Parathyroid adenoma (tissue), 2 donors: ENCODE measurements at regions not wholly inside any gene's neighbourhood (a gene's known extent, or its start where the extent isn't known, plus 50 kb on each side); places are given as distances from the start of the nearest gene placed in this dataset.

Source experiments
- H2AFZ ChIP-seq: fragments of 300-600 bp; sonication (generic); one replicate; pipeline ENCODE4 v1.7.0; 2017; ENCODE audit warnings: antibody characterized with exemption, mild to moderate bottlenecking
- H3K27ac ChIP-seq: fragments of 300-600 bp; sonication (generic); one replicate; pipeline ENCODE4 v1.7.0; 2017
- H3K27me3 ChIP-seq: fragments of 300-600 bp; sonication (generic); one replicate; pipeline ENCODE4 v1.7.0; 2017; ENCODE audit warnings: low read length; ENCODE audit not compliant: control insufficient read depth, insufficient read depth
- H3K36me3 ChIP-seq: fragments of 300-600 bp; sonication (generic); one replicate; pipeline ENCODE4 v1.7.0; 2017; ENCODE audit warnings: low read length; ENCODE audit not compliant: control insufficient read depth, insufficient read depth
- H3K4me1 ChIP-seq: fragments of 300-600 bp; sonication (generic); one replicate; pipeline ENCODE4 v1.7.0; 2017; ENCODE audit warnings: control low read depth
- H3K4me2 ChIP-seq: fragments of 300-600 bp; sonication (generic); one replicate; pipeline ENCODE4 v1.7.0; 2017; ENCODE audit warnings: low read length
- H3K4me3 ChIP-seq: fragments of 300-600 bp; sonication (generic); one replicate; pipeline ENCODE4 v1.7.0; 2017; ENCODE audit warnings: low read depth, low read length
- H3K79me2 ChIP-seq: fragments of 300-600 bp; sonication (generic); one replicate; pipeline ENCODE4 v1.7.0; 2017; ENCODE audit warnings: control low read depth
- H3K9ac ChIP-seq: fragments of 300-600 bp; sonication (generic); one replicate; pipeline ENCODE4 v1.7.0; 2017; ENCODE audit warnings: mild to moderate bottlenecking
- H3K9me3 ChIP-seq: fragments of 300-600 bp; sonication (generic); one replicate; pipeline ENCODE4 v1.7.0; 2017; ENCODE audit warnings: low read length; ENCODE audit not compliant: control insufficient read depth
- TF ChIP-seq, protein P1 (sequence below): fragments of 300-600 bp; sonication (generic); IDR thresholded peaks from one replicate; pipeline ENCODE4 v1.7.0; 2017; ENCODE audit warnings: antibody characterized with exemption, mild to moderate bottlenecking
- donor health status: primary hyperparathyroidism.

DNA sequence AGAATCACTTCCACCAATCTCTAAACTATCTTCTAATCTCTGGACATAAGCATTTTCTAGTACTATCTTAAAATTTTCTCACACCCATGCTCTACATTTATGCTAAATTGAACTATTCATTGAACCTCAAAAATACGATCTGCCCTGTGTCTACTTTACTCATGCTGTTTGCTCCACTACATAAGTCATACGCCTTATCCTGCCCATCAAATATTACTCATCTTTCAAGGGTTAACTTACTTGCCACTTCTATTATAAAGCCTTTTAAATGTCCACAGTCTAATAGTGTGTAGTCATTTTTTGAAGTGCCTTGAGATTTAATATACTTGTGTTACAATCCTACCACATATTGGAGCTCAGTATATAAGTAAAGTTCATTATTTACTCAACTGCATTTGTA is 727.7 kb upstream of the SLIT2 start:
- Histone ChIP-seq H3K27ac (no peak overlapping the region), H3K9me3 (no peaks in the 10 kb centered on the region), H3K9ac (no peak overlapping the region), H3K79me2 (no peaks in the 10 kb centered on the region), H3K4me3 (no peak overlapping the region), H3K27me3 (no peaks in the 10 kb centered on the region), H3K4me2 (no peak overlapping the region), H3K36me3 (no peaks in the 10 kb centered on the region), H2AFZ (no peak overlapping the region), H3K4me1 (no peaks in the 10 kb centered on the region)
- TF ChIP-seq, protein P1, sequence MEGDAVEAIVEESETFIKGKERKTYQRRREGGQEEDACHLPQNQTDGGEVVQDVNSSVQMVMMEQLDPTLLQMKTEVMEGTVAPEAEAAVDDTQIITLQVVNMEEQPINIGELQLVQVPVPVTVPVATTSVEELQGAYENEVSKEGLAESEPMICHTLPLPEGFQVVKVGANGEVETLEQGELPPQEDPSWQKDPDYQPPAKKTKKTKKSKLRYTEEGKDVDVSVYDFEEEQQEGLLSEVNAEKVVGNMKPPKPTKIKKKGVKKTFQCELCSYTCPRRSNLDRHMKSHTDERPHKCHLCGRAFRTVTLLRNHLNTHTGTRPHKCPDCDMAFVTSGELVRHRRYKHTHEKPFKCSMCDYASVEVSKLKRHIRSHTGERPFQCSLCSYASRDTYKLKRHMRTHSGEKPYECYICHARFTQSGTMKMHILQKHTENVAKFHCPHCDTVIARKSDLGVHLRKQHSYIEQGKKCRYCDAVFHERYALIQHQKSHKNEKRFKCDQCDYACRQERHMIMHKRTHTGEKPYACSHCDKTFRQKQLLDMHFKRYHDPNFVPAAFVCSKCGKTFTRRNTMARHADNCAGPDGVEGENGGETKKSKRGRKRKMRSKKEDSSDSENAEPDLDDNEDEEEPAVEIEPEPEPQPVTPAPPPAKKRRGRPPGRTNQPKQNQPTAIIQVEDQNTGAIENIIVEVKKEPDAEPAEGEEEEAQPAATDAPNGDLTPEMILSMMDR: no peak

DNA sequence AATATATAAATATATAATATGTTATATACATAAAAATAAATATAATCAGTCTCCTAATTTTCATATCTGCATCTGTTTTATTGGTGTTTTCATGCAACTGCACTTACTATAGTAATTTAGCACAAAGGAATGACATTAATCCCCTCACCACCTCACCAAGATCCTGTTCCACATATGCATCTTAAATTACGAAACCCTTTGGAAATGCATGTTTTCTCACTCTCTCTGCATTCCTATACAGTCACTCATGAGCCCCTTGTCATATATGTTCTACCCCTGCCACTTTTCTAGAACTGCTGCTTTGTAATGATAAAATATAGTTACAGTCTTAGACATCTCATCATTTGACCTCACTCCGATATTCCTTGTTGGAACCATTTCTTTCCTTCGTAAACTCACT is 728.7 kb upstream of the SLIT2 start:
- no peaks in the 10 kb centered on the region for H3K27me3 ChIP-seq
- no peak overlapping the region for H3K27ac ChIP-seq
- no peaks in the 10 kb centered on the region for H3K36me3 ChIP-seq
- H3K4me3 ChIP-seq: no peak overlapping the region
- no peaks in the 10 kb centered on the region for H3K4me1 ChIP-seq
- no peaks in the 10 kb centered on the region for H3K9me3 ChIP-seq
- H3K9ac ChIP-seq: no peak overlapping the region
- TF ChIP-seq, protein P1: no peak
- no peak overlapping the region for H2AFZ ChIP-seq
- H3K4me2 ChIP-seq: no peak overlapping the region
- H3K79me2 ChIP-seq: no peaks in the 10 kb centered on the region

DNA sequence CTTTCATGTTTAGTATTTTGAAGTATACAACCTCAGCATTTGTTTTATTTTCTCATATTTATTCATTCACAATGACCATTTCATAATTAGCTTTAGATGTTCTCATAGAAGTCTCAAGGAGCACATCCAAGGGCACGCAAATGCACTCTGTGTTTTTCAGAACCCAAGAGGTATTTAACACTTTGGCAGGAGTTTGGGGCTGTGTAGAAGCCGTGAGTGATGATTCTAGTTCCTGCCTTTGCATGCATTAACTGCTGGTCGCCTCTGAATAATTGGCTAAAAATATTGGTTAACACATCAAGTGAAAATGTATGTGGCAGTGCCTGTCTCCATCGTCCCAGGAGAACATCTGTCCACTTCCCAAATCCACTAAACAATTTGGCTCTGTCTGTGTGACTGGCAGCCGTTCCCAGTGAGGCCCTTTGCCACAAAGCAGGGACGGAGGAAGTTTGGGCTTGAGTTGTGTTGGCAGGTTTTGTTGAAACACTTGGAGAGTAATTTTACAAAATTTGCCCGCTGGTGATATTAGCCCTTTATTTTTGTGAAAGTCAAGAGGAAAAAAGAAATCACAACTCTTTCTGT is 730.7 kb upstream of the SLIT2 start:
- H3K27ac ChIP-seq: no peak overlapping the region
- no peak overlapping the region for H3K4me2 ChIP-seq
- H2AFZ ChIP-seq: no peak overlapping the region
- no peak overlapping the region for H3K4me3 ChIP-seq
- no peaks in the 10 kb centered on the region for H3K27me3 ChIP-seq
- H3K4me1 ChIP-seq: no peaks in the 10 kb centered on the region
- H3K9me3 ChIP-seq: no peaks in the 10 kb centered on the region
- no peak overlapping the region for H3K9ac ChIP-seq
- TF ChIP-seq, protein P1: no peak
- no peaks in the 10 kb centered on the region for H3K36me3 ChIP-seq
- no peaks in the 10 kb centered on the region for H3K79me2 ChIP-seq

DNA sequence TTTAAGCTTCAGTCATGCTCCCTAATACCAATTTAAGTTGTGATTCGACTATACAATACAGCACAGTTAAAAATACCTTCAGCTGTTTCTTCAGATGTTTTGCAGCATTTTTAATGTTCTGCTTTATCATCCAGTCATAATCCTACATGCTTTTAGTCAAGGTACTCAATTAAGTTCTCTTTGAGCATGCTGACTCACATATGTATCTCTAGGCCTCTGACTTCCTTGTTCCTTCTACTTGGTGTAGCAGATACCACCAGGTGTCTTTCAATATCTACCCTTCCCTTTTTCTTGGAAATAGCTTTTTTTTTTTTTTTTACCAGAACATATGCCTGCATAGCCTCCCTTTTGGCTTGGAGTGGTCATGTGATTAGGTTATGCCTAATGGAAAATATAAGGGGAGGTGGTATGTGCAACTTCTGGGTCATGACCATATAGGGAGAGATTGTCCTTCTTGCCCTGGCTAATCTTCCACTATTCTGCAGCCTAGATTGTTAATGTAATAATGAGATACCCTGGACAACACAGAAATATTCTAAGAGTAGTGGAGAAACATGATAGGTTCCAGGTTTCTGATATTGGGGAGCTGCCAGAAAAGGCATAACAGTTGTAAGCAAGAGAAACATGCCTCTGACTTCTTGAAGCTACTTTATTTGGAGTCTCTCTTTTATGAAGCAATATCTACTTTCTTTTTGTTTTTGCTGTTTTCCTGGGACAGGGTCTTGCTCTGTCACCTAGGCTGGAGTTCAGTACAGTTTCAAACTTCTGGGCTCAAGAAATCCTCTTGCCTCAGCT is 737.2 kb upstream of the SLIT2 start:
- Histone ChIP-seq H3K9me3 (no peaks in the 10 kb centered on the region), H3K79me2 (no peaks in the 10 kb centered on the region), H2AFZ (no peak overlapping the region), H3K9ac (no peak overlapping the region), H3K4me3 (no peak overlapping the region), H3K4me2 (no peak overlapping the region), H3K36me3 (no peaks in the 10 kb centered on the region), H3K27ac (no peak overlapping the region), H3K27me3 (no peaks in the 10 kb centered on the region), H3K4me1 (no peaks in the 10 kb centered on the region)
- TF ChIP-seq, protein P1: no peak

DNA sequence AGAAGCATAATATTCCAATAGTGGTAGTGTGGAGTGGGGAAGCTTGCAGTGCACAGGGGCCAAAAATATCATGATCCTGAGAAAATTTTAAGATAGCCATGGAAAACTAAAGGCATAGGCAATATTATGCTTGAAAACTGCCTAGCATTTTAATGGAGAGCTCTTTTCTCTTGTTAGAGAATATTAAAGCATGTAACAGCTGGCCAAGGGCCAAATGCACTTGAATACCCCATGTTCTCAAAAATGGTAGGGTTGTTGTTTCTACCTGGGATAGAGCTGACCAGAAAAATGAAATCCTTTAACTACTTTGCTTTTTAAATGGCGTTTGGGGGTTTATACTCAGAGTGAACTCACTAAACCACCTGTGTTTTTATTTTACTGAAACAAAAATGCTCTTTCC is 739.6 kb upstream of the SLIT2 start:
- no peaks in the 10 kb centered on the region for H3K79me2 ChIP-seq
- no peak overlapping the region for H3K27ac ChIP-seq
- H3K9me3 ChIP-seq: no peaks in the 10 kb centered on the region
- H3K4me3 ChIP-seq: no peak overlapping the region
- TF ChIP-seq, protein P1: no peak
- H3K4me1 ChIP-seq: no peaks in the 10 kb centered on the region
- H3K36me3 ChIP-seq: no peaks in the 10 kb centered on the region
- H3K9ac ChIP-seq: no peak overlapping the region
- no peaks in the 10 kb centered on the region for H3K27me3 ChIP-seq
- no peak overlapping the region for H2AFZ ChIP-seq
- H3K4me2 ChIP-seq: no peak overlapping the region
